H7 (cell line): ENCODE measurements at regions not wholly inside any gene's neighbourhood (a gene's known extent, or its start where the extent isn't known, plus 50 kb on each side); places are given as distances from the start of the nearest gene placed in this dataset.
"Not testable (repeated sequence)": the region's sequence is repeated elsewhere in the genome, so short reads cannot be mapped to it uniquely, and the experiment has no call there.

Experiments
- DNase-seq: peaks from one replicate; pipeline ENCODE4 v3.0.0; 2012
- H3K27me3 ChIP-seq: 2 replicates; pipeline ENCODE4 v1.6.0; 2011; ENCODE audit warnings: mild to moderate bottlenecking, low read length; ENCODE audit not compliant: control insufficient read depth, insufficient read depth
- H3K36me3 ChIP-seq: replicated peaks from 2 replicates; pipeline ENCODE4 v1.5.1; 2011; ENCODE audit warnings: low read length; ENCODE audit not compliant: control insufficient read depth, insufficient read depth
- H3K4me3 ChIP-seq: 2 replicates; pipeline ENCODE4 v1.5.1; 2011; ENCODE audit warnings: low read depth, mild to moderate bottlenecking, control low read depth, low read length, moderate library complexity; ENCODE audit not compliant: insufficient read depth

- Histone ChIP-seq H3K4me3 (no peak overlapping the region), H3K27me3 (no peaks in the 10 kb centered on the region), H3K36me3 (no peaks in the 10 kb centered on the region)
- DNase-seq, result no peak
These were observed 147.5 kb downstream of the NFKBIZ start for GRCh38 chr3:101996832-101997231.

DNA sequence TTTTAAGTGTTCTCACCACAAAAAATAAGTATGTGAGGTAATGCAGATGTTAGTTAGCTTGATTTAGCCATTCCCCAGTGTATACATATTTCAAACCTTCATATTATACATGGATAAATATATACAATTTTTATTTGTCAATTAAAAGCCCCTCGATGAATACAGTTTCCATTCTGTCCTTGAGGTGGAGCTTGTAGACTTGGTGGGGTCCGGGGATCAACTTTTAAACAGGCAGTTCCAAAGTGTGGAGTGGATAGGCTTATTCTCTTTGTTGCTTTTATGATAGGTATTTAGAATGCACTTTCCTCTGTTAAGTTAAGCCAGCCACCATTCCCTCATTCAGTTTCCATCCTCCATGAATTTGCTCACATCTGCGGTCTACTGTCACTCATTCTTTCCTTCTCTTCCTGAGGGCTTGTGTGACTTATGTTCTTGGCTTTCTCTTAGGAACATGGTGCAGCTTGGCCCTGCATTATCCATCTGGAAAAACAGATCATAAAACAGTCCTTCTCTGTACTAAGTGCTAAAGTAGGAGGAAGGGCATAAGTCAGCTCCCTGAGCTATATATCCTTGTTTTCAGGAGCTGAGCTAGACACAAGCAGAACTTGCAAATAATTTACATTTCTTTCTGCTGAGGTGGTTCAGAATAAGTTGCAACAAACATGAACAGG is 149.1 kb downstream of the NFKBIZ start:
- H3K27me3 ChIP-seq, result no peaks in the 10 kb centered on the region
- H3K4me3 ChIP-seq, result no peak overlapping the region
- no peak for DNase-seq
- no peaks in the 10 kb centered on the region for H3K36me3 ChIP-seq

DNA sequence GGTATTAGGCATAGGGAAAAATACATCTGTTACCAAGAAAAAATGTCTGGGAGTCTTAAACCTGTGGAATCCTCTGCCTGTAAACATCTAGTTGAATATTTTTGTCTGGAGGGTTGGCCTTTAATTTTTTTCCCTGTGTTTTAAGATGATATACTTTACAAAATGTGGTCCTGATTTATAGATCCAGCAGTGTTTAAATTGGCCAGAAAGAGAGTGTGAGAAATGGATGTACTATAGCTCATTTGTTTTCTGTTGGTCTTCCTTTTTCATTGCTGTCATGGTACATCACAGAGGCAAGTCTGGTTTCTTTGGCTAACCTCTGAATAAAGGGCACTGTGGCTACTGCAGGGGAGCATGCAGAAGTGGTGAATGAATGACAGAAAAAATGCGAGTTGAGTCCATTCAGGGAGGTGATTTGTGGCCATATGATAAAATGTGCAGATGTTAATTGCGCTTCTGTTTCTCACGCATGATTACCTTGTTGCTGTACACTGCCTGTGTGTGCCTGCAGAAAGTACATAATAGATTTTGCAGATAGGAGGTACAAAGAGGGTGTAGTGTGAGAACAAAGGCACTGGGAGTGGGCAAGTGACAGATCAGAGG is 150.0 kb downstream of the NFKBIZ start:
- no peak for DNase-seq
- Histone ChIP-seq H3K4me3 (no peak overlapping the region), H3K36me3 (no peaks in the 10 kb centered on the region), H3K27me3 (no peaks in the 10 kb centered on the region)

DNA sequence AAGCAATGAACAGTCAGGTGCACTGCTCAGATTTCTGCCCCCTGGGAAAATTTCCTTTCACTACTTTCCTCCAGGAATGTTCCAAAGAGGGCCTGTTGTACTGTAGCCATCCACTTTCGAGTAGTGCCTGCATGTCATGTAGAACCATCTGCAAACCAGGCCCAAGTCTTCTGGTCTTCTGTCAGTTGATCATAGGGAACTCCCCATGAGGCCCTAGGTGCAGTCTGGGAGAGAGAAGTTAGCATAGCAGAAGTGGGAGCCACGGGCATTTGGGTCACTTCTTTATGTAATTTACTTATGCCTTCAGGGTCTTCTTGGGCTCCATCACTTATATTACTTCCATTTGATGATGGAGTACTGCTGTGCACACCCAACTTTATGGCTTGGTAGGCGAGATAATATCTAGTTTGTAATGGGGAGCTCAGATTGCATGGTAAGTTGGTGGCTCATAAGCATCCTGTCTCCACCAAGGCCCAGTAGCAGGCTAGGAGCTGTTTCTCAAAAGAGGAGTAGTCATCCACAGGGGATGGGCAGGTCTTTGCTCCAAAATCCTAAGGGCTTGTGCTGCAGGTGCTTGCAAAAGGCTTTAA is 151.4 kb downstream of the NFKBIZ start:
- H3K36me3 ChIP-seq, result no peaks in the 10 kb centered on the region
- no peak for DNase-seq
- no peaks in the 10 kb centered on the region for H3K27me3 ChIP-seq
- H3K4me3 ChIP-seq, result no peak overlapping the region

- Histone ChIP-seq H3K27me3 (no peaks in the 10 kb centered on the region), H3K36me3 (no peaks in the 10 kb centered on the region), H3K4me3 (no peak overlapping the region)
- DNase-seq, result no peak
These were observed 152.7 kb downstream of the NFKBIZ start for GRCh38 chr3:102002056-102002455.

GRCh38 chr3:102004561-102004960 is 155.2 kb downstream of the NFKBIZ start:
- DNase-seq, result no peak
- Histone ChIP-seq H3K27me3 (no peaks in the 10 kb centered on the region), H3K4me3 (no peak overlapping the region), H3K36me3 (no peaks in the 10 kb centered on the region)

- DNase-seq, result no peak
- Histone ChIP-seq H3K36me3 (no peaks in the 10 kb centered on the region), H3K27me3 (no peaks in the 10 kb centered on the region), H3K4me3 (no peak overlapping the region)
These were observed 156.2 kb downstream of the NFKBIZ start for GRCh38 chr3:102005551-102005950.

- DNase-seq, result no peak
These were observed 157.6 kb downstream of the NFKBIZ start for GRCh38 chr3:102006812-102007485.

DNA sequence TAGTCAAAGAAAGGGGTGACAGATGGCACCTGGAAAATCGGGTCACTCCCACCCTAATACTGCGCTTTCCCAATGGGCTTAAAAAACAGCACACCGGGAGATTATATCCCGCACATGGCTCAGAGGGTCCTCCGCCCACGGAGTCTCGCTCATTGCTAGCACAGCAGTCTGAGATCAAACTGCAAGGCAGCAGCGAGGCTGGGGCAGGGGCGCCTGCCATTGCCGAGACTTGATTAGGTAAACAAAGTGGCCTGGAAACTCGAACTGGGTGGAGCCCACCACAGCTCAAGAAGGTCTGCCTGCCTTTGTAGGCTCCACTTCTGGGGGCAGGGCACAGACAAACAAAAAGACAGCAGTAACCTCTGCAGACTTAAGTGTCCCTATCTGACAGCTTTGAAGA is 159.1 kb downstream of the NFKBIZ start:
- not testable (repeated sequence) for H3K27me3 ChIP-seq, H3K36me3 ChIP-seq, H3K4me3 ChIP-seq, DNase-seq

More at GRCh38 chr3:102006812-102007485, 157.6 kb downstream of the NFKBIZ start:
- Histone ChIP-seq H3K36me3 (no peaks in the 10 kb centered on the region), H3K27me3 (no peaks in the 10 kb centered on the region), H3K4me3 (no peak overlapping the region)

DNA sequence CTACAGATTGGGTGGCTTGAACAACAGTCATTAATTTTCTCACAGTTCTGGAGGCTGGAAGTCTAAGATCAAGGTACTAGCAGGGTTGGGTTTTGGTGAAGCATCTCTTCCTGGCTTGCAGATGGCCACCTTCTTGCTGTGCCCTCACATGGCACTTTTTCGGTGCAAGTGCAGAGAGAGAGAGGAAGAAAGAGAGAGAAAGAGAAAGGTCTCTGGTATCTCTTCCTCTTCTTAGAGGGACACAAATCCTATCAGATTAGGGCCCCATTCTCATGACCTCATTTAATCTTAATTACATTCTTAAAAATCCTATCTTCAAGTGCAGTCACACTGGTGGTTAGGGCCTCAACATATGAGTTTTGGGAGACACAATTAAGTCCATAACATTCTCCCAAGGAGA is 167.1 kb downstream of the NFKBIZ start:
- DNase-seq, result no peak
- no peaks in the 10 kb centered on the region for H3K27me3 ChIP-seq
- H3K4me3 ChIP-seq, result no peak overlapping the region
- no peaks in the 10 kb centered on the region for H3K36me3 ChIP-seq

DNA sequence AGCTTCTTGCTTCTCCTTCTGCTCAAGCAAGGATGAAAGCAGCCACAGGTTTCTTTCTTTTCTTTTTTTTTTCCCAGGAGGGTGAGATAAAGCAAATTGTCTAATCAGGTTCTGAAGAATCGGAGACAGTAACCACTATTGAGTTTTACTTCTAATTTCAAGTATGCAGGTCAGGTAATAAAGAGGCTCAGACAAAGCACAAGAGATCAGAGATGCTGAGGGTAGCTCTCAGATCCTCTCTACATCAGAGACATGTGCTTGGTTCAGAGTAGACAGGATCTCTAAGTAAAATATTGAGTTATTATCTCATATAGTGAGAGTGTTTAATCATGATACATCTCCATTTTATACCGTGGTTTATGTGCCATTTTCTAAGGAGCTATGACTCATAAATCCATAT is 168.5 kb downstream of the NFKBIZ start:
- no peak for DNase-seq
- Histone ChIP-seq H3K36me3 (no peaks in the 10 kb centered on the region), H3K27me3 (no peaks in the 10 kb centered on the region), H3K4me3 (no peak overlapping the region)

DNA sequence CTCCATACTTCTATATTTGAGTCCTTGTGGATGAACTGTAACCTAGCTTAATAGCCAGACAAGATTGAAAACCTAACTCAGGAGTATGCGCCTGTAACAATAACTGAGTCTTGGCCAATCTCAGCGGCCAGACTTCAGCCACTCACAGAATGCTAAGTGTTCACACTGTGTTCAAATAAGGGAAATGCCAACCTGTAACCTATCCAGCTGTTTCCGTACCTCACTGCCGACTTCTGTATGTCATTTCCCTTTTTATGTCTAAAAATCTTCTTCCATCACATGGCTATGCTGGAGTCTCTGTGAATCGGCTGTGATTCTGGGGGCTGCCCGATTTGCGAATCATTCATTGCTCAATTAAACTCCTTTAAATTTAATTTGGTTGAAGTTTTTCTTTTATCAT is 169.2 kb downstream of the NFKBIZ start:
- no peak for DNase-seq
- Histone ChIP-seq H3K36me3 (no peaks in the 10 kb centered on the region), H3K4me3 (no peak overlapping the region), H3K27me3 (no peaks in the 10 kb centered on the region)

DNA sequence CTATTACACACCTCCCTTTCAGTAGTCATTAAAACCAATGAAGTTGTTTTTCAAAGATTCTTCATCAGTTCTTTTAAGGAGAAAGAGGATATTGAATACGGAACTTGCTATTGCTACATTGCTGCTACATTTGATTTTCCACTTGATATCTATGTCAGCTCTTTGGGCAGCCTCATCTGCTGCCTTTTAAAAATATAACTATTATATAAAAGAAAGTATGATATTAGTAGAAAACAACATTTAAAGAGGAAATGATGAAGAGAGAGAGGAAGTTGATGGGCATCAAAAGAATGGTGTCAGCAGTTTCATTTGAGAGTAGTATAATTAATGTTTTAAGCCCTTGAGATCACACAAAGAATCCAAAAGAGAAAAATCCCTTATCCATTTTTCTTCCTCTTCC is 171.4 kb downstream of the NFKBIZ start:
- Histone ChIP-seq H3K27me3 (no peaks in the 10 kb centered on the region), H3K36me3 (no peaks in the 10 kb centered on the region), H3K4me3 (no peak overlapping the region)
- DNase-seq, result no peak

DNA sequence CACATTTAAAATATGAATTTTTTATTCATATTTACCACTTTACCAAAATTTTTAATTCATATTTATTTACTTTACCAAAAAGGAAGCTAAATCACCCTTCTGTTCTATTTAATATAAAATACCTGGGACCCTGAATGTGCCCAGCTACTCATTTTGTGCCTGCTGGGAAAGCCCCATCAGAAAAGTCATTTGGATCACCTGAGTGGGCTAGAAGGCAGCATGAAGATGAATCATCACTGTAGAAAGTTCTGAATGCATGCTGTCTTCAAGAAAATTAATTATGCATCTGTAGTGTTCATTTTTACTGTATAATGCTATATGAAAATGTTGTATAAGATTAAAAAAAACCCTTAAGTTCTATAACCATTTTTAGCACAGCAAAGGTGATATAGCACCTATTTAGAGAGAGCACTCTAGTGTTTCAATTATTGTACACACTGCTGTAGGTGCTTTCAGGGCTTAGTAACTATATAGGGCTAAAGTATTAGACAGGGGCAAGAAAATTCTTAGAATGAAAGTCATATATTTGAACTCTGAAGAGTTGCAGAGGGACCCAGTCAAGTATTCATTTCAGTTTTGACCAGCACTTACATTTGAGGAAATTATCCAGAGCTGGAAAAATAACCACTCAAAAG is 175.1 kb downstream of the NFKBIZ start:
- no peak for DNase-seq
- no peak overlapping the region for H3K4me3 ChIP-seq
- no peaks in the 10 kb centered on the region for H3K36me3 ChIP-seq
- H3K27me3 ChIP-seq, result no peaks in the 10 kb centered on the region
